HG02870 (cell line): ENCODE measurements at regions not wholly inside any gene's neighbourhood (a gene's known extent, or its start where the extent isn't known, plus 50 kb on each side); places are given as distances from the start of the nearest gene placed in this dataset.

Experiments
- ATAC-seq: cut with Tn5 transposase; IDR thresholded peaks from one replicate; pipeline ENCODE4 v1.9.1; 2021; ENCODE audit warnings: mild to moderate bottlenecking, moderate library complexity; ENCODE audit not compliant: unreplicated experiment

- ATAC-seq: no peak
These were observed 103.0 kb downstream of the ACKR3 start for GRCh38 chr2:236672606-236673005.

GRCh38 chr2:236673126-236673822, 103.6 kb downstream of the ACKR3 start:
- no peak for ATAC-seq

- ATAC-seq: no peak
These were observed 104.2 kb downstream of the ACKR3 start for GRCh38 chr2:236673823-236674185.

- ATAC-seq: no peak
These were observed 104.6 kb downstream of the ACKR3 start for GRCh38 chr2:236674238-236674637.

GRCh38 chr2:236674646-236675045, 105.0 kb downstream of the ACKR3 start:
- no peak for ATAC-seq

- no peak for ATAC-seq
These were observed 105.4 kb downstream of the ACKR3 start for GRCh38 chr2:236675051-236675450.

- no peak for ATAC-seq
These were observed 105.9 kb downstream of the ACKR3 start for GRCh38 chr2:236675526-236675925.

- no peak for ATAC-seq
These were observed 106.7 kb downstream of the ACKR3 start for GRCh38 chr2:236676136-236676873.

- no peak for ATAC-seq
These were observed 107.7 kb downstream of the ACKR3 start for GRCh38 chr2:236677368-236677767.

GRCh38 chr2:236678307-236678975, 108.8 kb downstream of the ACKR3 start:
- no peak for ATAC-seq

GRCh38 chr2:236679884-236680860, 110.5 kb downstream of the ACKR3 start:
- ATAC-seq: no peak

- ATAC-seq: no peak
These were observed 113.2 kb downstream of the ACKR3 start for GRCh38 chr2:236682651-236683422.

- ATAC-seq: no peak
These were observed 115.1 kb downstream of the ACKR3 start for GRCh38 chr2:236684504-236685256.

- ATAC-seq: no peak
These were observed 115.7 kb downstream of the ACKR3 start for GRCh38 chr2:236685361-236685760.

- no peak for ATAC-seq
These were observed 116.4 kb downstream of the ACKR3 start for GRCh38 chr2:236685979-236686520.

GRCh38 chr2:236686561-236686960, 116.9 kb downstream of the ACKR3 start:
- no peak for ATAC-seq

GRCh38 chr2:236687296-236687965, 117.8 kb downstream of the ACKR3 start:
- ATAC-seq: no peak

GRCh38 chr2:236688157-236688556, 118.5 kb downstream of the ACKR3 start:
- no peak for ATAC-seq
